Stimulated activated CD8-positive, alpha-beta memory T cell treated with anti-CD3 and anti-CD28 coated beads, Interleukin-12 subunit alpha, Interleukin-12 subunit beta, amount 100 ng/mL, for 1 hour (primary cell): ENCODE measurements at regions not wholly inside any gene's neighbourhood (a gene's known extent, or its start where the extent isn't known, plus 50 kb on each side); places are given as distances from the start of the nearest gene placed in this dataset.

Experiments used
- DNase-seq: peaks from one replicate; pipeline ENCODE4 v3.0.0-alpha.2; 2020; ENCODE audit warnings: low read depth

DNA sequence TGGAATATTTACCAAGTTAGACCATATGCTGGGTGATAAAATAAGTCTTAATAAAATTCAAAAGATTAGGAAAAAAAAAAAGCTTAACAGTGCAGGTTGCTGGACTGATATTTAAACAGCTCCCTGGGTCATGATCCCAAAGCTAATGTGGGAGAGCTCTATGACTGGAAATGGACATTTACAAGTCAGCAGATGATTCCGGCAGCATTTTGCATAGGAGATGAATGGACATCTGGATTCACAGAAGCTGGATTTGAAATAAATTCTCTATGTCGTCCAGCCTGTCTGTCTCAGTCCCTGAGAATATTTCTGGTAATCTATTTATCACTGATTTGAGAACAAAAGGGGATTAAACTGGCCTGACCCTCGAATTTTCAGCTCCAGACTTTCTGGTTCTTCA is 52.3 kb upstream of the KLHL25 start:
- DNase-seq: no peak

DNA sequence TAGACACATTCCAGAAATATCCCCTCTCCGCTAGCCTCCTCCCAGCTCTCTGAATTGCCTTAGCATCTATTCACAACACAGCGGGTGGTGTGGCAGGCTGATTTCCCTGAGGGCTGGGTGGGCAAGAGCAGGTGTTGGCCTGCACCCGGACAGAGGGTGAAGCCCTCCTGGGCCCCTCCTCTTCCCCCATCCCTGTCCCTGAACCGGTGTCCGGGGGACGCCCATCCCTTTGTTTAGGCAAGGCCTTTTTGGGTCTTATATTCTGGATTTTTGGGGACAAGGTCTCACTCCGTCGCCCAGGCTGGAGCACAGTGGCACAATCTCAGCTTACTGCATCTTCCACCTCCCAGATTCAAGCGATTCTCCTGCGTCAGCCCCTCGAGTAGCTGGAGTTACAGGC is 55.2 kb upstream of the KLHL25 start:
- DNase-seq: no peak

DNA sequence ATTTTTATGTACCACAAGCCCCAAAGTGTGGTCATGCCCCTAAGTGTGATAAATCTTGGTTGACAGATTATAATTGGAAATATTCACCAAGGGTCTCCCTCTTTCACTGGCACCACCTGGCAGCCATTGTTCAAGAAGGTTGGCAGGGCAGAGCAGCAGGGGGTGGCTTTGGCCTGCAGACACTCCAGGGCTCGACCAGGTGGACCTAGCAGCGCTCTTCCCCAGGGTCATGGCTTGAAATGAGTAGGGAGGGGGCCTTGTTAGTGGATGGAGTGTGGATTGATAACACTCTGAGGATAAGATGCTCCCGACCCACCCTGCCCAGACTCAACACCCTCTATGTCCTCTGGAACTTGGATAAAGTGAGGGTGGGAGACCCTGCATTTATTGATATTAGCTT is 58.2 kb upstream of the KLHL25 start:
- no peak for DNase-seq

DNA sequence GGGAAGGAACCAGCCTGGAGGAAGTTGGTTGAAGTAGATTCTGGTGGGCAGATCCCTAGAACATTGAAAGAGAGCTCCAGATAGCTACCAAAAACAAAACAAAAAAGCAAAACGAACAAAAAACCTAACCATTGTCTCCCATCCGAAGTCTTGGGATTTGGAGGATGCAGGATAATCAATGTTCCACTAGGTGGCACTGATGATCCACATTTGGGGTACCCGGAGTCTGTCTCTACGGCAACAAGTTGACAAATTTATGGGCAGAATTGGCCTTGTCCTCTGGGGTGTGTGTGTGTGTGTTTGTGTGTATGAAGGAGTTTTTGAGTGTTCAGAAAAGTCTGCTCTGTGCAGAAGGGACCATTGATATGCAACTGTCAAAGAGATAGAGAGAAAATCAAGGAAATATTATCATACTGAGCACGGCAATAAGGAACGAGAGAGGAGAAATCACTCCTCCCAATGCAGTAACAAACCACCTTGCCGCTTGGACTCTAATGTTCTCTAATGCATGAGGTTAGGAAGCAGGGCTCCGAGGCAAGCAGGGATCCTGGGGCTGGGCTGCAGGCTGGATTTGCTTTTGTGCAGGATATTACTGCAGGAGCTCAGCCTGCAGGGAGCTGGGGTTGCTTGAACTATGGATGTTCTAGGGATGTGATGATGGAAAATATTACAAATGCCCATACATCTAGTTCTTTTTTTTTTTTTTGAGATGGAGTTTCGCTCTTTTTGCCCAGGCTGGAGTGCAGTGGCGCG is 59.8 kb upstream of the KLHL25 start:
- peak; percentile 29 for DNase-seq

DNA sequence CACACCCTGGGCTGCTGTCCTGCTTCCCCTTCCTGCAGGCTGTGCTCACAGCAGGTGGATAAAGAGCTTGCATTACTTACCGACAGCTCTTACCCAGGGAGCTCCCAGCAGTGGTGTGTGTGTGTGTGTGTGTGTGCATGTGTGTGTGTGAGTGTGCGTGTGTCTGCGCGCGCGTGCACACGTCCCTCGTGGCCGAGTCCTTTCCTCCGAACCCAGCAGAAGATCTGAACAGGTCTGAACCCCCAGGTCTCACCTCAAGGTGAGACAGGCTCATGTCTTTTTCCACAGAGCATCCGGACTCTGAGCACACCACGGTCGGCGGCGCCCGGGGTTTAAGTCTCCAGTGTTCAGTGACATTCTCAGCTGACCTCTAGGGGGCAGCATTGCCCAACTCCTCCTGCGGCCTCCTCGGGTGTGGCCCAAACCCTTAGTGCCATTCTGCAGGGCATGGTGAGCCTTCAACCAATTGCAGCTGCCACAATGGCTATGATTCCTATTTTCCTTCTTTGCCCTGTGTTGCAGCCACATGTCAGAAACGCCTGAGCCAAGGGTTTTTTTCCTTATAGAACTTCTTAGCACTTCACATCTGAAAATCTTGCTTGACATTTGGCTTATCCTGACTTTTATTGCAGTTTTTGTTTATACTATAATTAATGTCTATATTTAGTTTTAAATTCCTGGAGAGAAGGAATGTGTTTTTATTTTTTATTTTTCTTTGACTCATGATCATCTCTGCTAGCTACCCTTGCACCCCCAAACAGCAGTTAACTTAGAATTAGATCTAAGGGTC is 64.1 kb upstream of the KLHL25 start:
- peak; percentile 64 for DNase-seq

DNA sequence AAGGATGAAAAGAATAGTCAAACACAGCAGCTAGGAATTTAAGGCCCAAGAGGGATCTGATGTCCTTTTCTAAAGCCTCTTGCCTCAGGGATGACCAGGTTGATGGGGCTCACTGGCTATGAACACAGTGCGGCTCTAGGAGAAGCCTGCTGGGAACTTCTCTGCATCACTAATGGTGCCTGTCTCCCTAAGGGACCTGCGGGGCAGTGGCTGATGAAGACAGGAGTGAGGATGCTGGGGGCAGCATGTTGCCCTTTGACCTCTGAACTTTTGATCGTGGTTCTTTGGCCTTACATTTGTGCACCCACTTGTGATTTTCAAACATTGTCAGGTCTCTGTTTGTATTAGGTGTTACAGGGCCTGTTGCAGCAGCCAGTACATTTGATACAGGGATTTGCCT is 64.9 kb upstream of the KLHL25 start:
- DNase-seq: no peak

DNA sequence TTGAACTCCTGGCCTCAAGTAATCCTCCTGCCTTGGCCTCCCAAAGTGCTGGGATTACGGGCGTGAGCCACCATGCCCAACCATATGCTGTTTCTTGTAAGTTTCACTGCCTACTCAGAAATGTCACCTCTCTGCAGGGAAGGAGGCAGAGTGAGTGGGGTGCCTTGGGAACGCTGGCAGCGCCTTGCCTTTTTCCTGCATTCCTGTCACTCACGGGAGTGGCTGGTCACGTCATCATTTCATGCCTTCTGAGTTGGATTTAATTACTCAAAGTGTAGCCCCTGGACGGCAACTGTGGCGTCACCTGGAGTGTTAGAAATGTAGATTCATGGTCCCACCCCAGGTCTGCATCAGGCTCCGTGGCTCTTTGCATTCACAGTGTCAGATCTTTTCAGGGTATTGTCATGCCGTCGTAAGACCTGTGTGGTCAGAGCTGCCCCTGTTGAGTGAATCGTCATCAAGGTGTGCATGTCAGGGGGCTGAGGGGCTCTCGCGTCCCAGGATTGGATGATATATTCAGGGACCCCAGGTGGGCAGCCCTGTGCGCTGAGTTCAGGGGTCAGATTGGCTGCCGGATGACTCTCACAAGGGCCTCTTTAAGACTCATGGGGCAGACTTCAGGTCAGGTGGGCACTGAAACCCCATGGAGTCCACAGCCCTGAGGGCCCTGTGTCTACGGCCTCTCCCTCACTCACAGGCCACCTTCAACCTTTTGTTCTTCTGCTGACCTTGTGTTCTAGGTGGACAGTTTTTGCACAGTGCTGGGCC is 65.9 kb upstream of the KLHL25 start:
- DNase-seq: no peak

DNA sequence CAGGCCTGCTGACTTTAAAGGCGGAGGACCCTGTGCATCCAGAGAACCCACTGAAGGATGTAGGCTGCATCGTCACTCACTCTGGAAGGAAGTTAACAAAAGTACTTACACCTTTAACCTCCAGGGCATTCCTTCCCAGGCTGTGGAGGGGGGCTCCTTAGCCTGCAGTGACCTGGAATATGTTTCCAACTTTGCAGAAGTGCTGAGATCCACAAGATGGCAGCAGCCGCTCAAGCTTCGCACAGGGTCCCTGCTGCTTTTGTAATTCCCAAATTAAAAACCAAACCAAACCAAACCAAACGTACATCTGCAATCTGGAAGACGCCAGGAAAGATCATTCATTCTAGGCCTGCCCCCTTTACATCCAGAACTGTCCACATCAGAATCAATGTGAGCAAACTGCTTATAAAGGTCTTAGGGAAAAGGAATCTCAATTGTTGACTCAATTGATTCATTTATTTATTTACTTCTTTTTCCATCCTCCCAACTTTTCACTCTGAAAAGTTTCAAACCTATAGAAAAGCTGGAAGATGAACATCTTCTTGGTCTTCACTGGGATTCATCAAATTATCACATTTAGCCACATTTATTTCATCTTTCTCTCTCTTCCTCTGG is 70.5 kb upstream of the KLHL25 start:
- no peak for DNase-seq

DNA sequence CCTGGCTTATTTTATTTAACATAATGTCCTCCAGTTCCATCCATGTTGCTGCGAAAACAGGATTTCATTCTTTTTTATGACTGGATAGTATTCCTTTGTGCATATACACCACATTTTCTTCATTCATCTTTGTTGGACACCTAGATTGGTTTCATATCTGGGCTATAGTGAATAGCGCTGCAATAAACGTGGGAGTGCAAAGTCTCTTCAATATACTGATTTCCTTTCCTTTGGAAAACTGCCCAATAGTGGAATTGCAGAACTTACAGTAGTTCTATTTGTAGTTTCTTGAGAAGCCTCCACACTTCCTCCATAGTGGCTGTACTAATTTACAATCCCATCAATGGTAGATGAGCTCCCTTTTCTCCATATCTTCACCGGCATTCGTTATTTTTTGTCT is 72.5 kb upstream of the KLHL25 start:
- DNase-seq: no peak

DNA sequence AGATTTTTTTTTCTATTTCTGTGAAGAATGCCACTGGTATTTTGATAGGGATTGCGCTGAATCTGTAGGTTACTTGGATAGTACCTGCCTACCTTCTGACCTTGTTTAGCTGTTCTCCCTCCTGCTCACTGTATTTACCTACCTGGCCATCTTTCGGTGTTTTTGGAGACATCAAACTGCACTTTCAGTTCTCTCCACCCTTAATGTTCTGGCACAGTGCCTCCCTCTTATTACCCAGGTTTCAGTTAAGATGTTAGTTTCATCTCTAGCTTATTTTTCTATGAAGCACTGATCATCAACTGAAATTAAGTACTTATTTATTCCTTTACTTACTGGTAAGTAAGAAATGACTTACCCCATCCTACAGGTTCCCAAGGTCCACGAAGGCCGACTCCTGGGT is 74.4 kb upstream of the KLHL25 start:
- DNase-seq: no peak

DNA sequence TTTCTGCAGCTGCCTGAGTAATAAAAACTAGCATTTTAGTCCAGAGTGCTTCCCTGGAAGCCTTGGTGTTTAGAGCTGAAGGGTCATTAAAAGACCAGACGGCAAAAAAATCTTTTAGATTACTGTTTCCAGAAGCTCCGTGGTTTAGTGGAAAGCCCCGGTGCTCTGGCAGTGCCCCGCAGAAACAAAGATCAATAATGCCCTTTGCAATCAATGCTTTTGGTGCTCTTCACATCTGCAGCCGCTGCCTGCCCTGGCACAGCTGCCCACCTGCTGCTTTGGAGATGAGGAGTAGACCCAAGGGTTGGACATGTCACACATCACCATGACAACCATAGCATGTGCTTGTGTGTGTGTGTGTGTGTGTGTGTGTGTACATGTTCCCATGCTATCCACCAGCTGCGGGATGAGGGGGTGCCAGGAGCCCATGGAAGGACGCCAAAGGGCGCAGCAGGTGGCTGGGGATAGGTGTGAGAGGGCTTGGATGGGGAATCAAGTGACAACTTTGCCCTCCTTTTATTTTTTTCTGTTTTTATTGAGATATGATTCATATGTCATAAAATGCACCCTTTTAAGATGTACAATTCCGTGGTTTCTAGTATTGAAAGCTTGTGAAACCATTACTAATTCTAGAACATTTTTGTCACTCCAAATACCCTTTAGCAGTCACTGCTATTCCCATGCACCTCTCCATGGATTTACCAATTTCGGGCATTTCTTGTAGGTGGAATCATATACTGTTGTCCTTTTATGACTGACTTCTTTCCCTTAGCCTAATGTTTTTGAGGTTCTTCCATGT is 75.7 kb upstream of the KLHL25 start:
- no peak for DNase-seq

DNA sequence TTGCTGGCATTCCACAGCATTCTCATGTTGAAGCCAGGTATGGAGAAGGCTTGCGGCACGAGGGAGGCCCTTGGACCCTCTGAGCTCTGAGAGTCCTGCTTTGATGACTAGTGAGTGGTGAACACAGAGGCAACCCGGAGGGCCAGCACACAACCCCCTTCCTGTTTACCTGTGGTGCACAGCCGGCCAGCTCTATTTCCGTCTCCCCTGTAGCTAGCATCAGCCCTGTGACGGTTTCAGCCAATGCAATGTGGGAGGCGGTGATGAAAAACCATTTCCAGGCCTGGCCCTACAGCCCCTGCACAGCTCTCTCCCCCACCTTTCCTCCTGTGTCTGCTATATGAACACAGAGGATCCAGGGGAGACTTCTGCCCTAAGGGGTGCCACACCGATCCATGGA is 76.8 kb upstream of the KLHL25 start:
- DNase-seq: no peak

DNA sequence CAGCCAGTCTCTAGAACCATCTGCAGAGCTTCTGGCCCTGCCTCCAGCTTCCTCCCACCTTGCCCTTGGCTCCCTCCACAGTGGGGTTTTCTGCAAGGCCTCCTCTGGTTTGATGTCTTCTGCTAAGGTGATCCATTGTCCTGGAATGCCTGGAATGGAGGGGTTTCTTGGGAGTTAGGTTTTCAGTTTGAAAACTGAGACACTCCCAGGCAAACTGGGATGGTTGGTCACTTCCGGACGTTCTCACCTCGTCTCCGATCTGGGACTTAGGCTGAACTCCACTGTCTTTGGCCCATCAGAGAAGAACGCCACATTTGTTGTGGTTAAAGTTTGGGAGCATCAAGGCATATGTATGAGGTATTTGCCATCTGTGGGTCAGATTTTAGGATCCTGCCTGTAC is 77.4 kb upstream of the KLHL25 start:
- no peak for DNase-seq

DNA sequence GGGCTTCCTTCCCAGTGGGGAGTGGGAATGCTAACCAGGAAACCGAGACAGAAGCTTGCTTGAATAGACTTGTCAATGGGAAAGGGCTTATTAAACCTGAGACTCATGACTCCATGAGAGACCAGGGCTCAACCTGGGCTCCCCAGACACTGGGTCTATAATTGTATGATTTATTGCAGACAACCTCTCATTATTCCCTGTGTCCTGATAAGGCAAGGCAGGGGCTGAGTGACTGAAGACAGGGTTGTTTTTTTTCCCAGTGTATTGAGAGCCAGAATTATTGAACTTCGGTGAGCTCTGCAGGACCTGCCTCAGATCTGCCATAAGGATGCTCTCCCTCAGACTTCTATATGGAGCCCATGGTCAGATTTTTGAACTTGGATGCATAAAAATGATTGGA is 79.5 kb upstream of the KLHL25 start:
- no peak for DNase-seq

DNA sequence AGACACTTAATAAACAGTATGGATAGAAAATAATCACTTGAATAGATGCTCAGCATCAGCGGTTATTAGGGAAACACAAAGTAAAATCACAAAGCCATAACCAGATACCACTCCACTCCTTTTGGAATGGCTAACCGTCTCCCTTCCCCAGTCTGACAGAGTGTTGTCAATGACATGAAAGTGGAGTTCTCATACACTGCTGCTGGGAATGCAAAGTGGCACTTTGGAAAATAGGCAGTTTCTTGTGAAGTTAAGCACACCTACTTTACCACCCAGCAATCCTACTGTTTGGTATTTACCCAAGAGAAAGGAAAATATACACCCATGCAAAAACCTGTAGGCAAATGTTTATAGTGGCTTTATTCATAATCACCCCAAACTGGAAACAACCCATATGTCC is 81.0 kb upstream of the KLHL25 start:
- DNase-seq: no peak

DNA sequence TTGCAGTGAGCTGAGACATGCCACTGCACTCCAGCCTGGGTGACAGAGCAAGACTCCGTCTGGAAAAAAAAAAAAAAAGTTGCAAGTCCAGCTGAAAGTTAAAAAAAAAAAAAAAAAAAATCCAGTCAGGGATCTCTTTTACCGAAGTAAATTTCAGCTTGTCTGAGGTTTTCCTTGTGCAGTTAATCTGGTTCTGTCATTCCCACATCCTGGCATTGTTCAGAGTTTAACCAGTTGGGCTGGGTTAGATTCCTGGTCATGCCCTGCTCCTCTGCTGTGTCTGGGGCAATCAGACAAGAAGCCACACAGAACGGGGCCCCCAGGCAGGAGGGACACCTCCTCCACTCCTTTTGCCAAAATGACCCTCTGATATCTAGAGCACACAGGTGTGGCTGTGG is 84.1 kb upstream of the KLHL25 start:
- DNase-seq: no peak

DNA sequence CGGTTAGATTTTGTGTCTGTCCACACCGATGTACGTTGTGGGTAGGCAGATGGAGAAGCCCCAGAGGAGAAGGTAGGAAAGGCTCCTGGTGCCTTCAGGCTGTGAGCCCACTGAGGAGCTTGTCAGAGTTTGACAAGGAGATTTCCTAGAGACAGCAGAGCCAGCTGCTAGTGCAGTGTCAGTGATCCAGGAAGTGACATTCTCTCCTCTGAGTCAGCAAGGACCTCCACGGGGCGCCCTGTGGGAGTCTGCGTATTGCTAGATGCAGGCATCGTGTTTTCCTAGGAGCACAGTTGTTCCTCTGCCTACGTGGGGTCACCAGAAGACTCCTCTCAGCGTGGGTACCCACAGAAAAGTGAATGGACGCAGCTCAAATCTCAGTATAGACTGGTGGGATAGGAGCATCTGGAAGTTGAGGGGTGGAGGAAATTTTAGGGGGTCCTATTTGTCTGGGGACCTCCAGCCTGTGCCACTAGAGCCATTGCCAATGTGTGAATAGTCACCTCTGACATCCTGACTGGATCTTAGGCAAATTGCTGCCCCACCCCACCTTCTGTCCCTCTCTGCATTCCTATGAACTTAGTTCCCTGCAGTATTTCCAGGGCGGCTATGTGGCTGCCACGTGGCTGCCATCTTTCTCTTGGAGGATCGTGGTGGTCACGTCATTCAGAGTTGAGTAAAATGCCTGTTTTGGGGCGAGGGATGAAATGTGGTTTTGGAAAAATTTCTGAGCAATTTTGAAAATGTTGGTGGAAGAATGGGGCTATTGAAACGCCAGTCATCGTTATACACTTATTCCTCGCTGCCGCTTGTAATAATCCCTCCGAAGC is 84.8 kb upstream of the KLHL25 start:
- DNase-seq: no peak

DNA sequence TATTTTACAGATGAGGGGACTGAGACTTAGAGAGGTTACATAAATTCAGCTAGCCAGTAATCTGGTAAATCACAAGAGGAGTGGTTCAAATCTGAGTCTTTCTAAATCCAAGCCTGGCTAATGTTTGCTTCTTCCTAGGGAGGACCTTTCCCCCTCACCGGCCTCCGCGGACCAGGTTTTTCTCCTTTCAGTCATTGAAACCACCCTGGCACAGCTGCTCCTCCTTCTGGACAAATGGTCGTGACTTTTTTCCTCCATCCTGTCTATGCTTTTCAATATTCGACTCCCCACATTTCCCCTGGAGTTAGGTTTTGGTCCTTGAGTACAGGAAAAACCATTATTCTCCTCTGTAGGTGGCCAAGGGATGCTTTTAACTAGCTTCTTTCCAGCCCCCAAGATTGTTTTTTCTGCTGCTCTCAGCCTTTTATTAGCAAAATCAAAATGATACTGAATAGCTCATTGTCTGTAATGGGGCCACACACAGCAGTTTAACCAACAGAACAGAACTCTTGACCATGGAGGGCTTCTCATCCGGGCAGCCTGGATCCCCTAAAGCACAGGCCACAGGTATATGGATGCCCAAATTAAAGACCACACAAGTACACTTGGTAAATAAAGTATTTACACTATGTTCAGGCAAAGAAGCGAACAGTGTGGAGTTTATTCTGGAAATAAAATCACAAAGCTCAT is 85.9 kb upstream of the KLHL25 start:
- no peak for DNase-seq

DNA sequence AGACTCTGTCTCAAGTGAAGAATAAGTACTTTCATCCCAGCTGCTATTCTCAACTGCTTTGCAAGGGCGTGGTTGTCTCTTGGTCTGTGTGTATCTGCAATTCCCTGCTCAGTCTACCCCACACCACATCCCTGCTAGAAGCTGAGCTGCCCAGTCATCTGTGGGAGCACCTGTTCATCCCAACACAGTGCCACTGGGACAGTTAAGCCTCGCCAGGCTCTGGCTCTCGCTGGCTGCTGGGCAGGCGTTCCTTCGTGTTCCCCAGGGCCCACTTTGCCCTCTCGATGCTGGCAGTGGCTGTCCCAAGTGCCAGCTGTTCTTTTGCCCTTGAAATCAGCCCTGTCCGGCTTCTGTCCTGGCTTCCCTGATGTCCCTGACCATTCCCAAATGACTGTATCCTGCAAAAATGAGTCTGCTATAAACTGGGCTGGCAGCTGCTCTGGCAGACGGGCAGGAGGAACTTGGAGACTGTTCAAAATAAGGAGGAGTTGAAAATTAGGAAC is 91.6 kb upstream of the KLHL25 start:
- no peak for DNase-seq
